ENCODE measurements at regions not wholly inside any gene's neighbourhood (a gene's known extent, or its start where the extent isn't known, plus 50 kb on each side); places are given as distances from the start of the nearest gene placed in this dataset.

GRCh38 chr13:76715621-76716020 is 170.6 kb downstream of the KCTD12 start:
- H3K36me3 Mint-ChIP-seq: no peaks in the 10 kb centered on the region
- H3K27me3 Mint-ChIP-seq: no peaks in the 10 kb centered on the region
- H3K9me3 Mint-ChIP-seq: no peaks in the 10 kb centered on the region
- ATAC-seq: no peak
- no peak overlapping the region for H3K27ac Mint-ChIP-seq
- H3K4me3 Mint-ChIP-seq: no peak overlapping the region
- H3K4me1 Mint-ChIP-seq: no peaks in the 10 kb centered on the region

GRCh38 chr13:76715075-76715474 is 171.1 kb downstream of the KCTD12 start:
- no peak for ATAC-seq
- H3K4me1 Mint-ChIP-seq: no peaks in the 10 kb centered on the region

GRCh38 chr13:76713280-76713679 is 172.9 kb downstream of the KCTD12 start:
- Mint-ChIP-seq H3K36me3 (no peaks in the 10 kb centered on the region), H3K4me3 (no peak overlapping the region), H3K27me3 (no peaks in the 10 kb centered on the region), H3K9me3 (no peaks in the 10 kb centered on the region), H3K27ac (no peak overlapping the region), H3K4me1 (no peaks in the 10 kb centered on the region)
- ATAC-seq: no peak

More at GRCh38 chr13:76715075-76715474, 171.1 kb downstream of the KCTD12 start:
- no peak overlapping the region for H3K4me3 Mint-ChIP-seq
- no peaks in the 10 kb centered on the region for H3K9me3 Mint-ChIP-seq
- H3K27me3 Mint-ChIP-seq: no peaks in the 10 kb centered on the region
- H3K27ac Mint-ChIP-seq: no peak overlapping the region
- H3K36me3 Mint-ChIP-seq: no peaks in the 10 kb centered on the region

- H3K27ac Mint-ChIP-seq: no peak overlapping the region
- no peaks in the 10 kb centered on the region for H3K9me3 Mint-ChIP-seq
- H3K4me1 Mint-ChIP-seq: no peaks in the 10 kb centered on the region
- no peak for ATAC-seq
- H3K27me3 Mint-ChIP-seq: no peaks in the 10 kb centered on the region
- H3K36me3 Mint-ChIP-seq: no peaks in the 10 kb centered on the region
- H3K4me3 Mint-ChIP-seq: no peak overlapping the region
Measured at GRCh38 chr13:76711550-76712182, 174.5 kb downstream of the KCTD12 start.

- no peaks in the 10 kb centered on the region for H3K36me3 Mint-ChIP-seq
- H3K27me3 Mint-ChIP-seq: no peaks in the 10 kb centered on the region
- H3K4me3 Mint-ChIP-seq: no peak overlapping the region
- no peak for ATAC-seq
- no peaks in the 10 kb centered on the region for H3K4me1 Mint-ChIP-seq
- H3K27ac Mint-ChIP-seq: no peak overlapping the region
- H3K9me3 Mint-ChIP-seq: no peaks in the 10 kb centered on the region
Measured at GRCh38 chr13:76709851-76710250, 176.4 kb downstream of the KCTD12 start.

GRCh38 chr13:76708138-76708688 is 178.0 kb downstream of the KCTD12 start:
- ATAC-seq: no peak
- Mint-ChIP-seq H3K27ac (no peak overlapping the region), H3K27me3 (no peaks in the 10 kb centered on the region), H3K36me3 (no peaks in the 10 kb centered on the region), H3K9me3 (no peaks in the 10 kb centered on the region), H3K4me3 (no peak overlapping the region), H3K4me1 (no peaks in the 10 kb centered on the region)

GRCh38 chr13:76707360-76707759 is 178.8 kb downstream of the KCTD12 start:
- no peak overlapping the region for H3K4me3 Mint-ChIP-seq
- H3K36me3 Mint-ChIP-seq: no peaks in the 10 kb centered on the region
- no peaks in the 10 kb centered on the region for H3K27me3 Mint-ChIP-seq
- no peak overlapping the region for H3K27ac Mint-ChIP-seq
- H3K4me1 Mint-ChIP-seq: no peaks in the 10 kb centered on the region
- no peaks in the 10 kb centered on the region for H3K9me3 Mint-ChIP-seq
- no peak for ATAC-seq

GRCh38 chr13:76703621-76704288 is 182.4 kb downstream of the KCTD12 start:
- Mint-ChIP-seq H3K27ac (no peak overlapping the region), H3K4me1 (no peaks in the 10 kb centered on the region), H3K9me3 (no peaks in the 10 kb centered on the region), H3K4me3 (no peak overlapping the region), H3K36me3 (no peaks in the 10 kb centered on the region), H3K27me3 (peaks cover 19% of the 10 kb centered on the region)
- no peak for ATAC-seq

GRCh38 chr13:76703216-76703615 is 183.0 kb downstream of the KCTD12 start:
- ATAC-seq: no peak
- no peak overlapping the region for H3K27ac Mint-ChIP-seq
- no peak overlapping the region for H3K4me3 Mint-ChIP-seq
- no peaks in the 10 kb centered on the region for H3K9me3 Mint-ChIP-seq
- H3K36me3 Mint-ChIP-seq: no peaks in the 10 kb centered on the region
- H3K27me3 Mint-ChIP-seq: peaks cover 25% of the 10 kb centered on the region
- H3K4me1 Mint-ChIP-seq: no peaks in the 10 kb centered on the region

GRCh38 chr13:76697288-76697687 is 188.9 kb downstream of the KCTD12 start:
- Mint-ChIP-seq H3K27ac (no peak overlapping the region), H3K9me3 (no peaks in the 10 kb centered on the region), H3K4me1 (no peaks in the 10 kb centered on the region), H3K4me3 (no peak overlapping the region), H3K36me3 (no peaks in the 10 kb centered on the region), H3K27me3 (peaks cover 27% of the 10 kb centered on the region)
- ATAC-seq: no peak

GRCh38 chr13:76696370-76696769 is 189.8 kb downstream of the KCTD12 start:
- Mint-ChIP-seq H3K4me1 (no peaks in the 10 kb centered on the region), H3K36me3 (no peaks in the 10 kb centered on the region), H3K27me3 (peaks cover 27% of the 10 kb centered on the region)

GRCh38 chr13:76693086-76693485 is 193.1 kb downstream of the KCTD12 start:
- Mint-ChIP-seq H3K36me3 (no peaks in the 10 kb centered on the region), H3K27me3 (peaks cover 1% of the 10 kb centered on the region), H3K27ac (no peak overlapping the region), H3K4me1 (no peaks in the 10 kb centered on the region), H3K4me3 (no peak overlapping the region), H3K9me3 (no peaks in the 10 kb centered on the region)
- no peak for ATAC-seq

More at GRCh38 chr13:76696370-76696769, 189.8 kb downstream of the KCTD12 start:
- no peak overlapping the region for H3K4me3 Mint-ChIP-seq
- no peak for ATAC-seq
- no peak overlapping the region for H3K27ac Mint-ChIP-seq
- no peaks in the 10 kb centered on the region for H3K9me3 Mint-ChIP-seq

- no peaks in the 10 kb centered on the region for H3K4me1 Mint-ChIP-seq
- H3K27ac Mint-ChIP-seq: no peak overlapping the region
- no peak for ATAC-seq
- H3K4me3 Mint-ChIP-seq: no peak overlapping the region
- no peaks in the 10 kb centered on the region for H3K36me3 Mint-ChIP-seq
- H3K27me3 Mint-ChIP-seq: no peaks in the 10 kb centered on the region
- no peaks in the 10 kb centered on the region for H3K9me3 Mint-ChIP-seq
Measured at GRCh38 chr13:76692346-76692745, 193.9 kb downstream of the KCTD12 start.

GRCh38 chr13:76690611-76691010 is 195.6 kb downstream of the KCTD12 start:
- no peak overlapping the region for H3K4me3 Mint-ChIP-seq
- no peaks in the 10 kb centered on the region for H3K36me3 Mint-ChIP-seq
- no peak overlapping the region for H3K27ac Mint-ChIP-seq
- no peaks in the 10 kb centered on the region for H3K9me3 Mint-ChIP-seq
- H3K4me1 Mint-ChIP-seq: no peaks in the 10 kb centered on the region
- no peak for ATAC-seq
- H3K27me3 Mint-ChIP-seq: no peaks in the 10 kb centered on the region

GRCh38 chr13:76687467-76687866 is 198.7 kb downstream of the KCTD12 start:
- H3K27me3 Mint-ChIP-seq: no peaks in the 10 kb centered on the region
- H3K27ac Mint-ChIP-seq: no peak overlapping the region
- no peaks in the 10 kb centered on the region for H3K9me3 Mint-ChIP-seq
- no peaks in the 10 kb centered on the region for H3K36me3 Mint-ChIP-seq
- H3K4me1 Mint-ChIP-seq: no peaks in the 10 kb centered on the region
- no peak overlapping the region for H3K4me3 Mint-ChIP-seq
- ATAC-seq: no peak

- Mint-ChIP-seq H3K9me3 (no peaks in the 10 kb centered on the region), H3K27ac (no peak overlapping the region), H3K4me3 (no peak overlapping the region), H3K36me3 (no peaks in the 10 kb centered on the region), H3K27me3 (no peaks in the 10 kb centered on the region), H3K4me1 (no peaks in the 10 kb centered on the region)
- ATAC-seq: no peak
Measured at GRCh38 chr13:76685938-76686337, 200.3 kb downstream of the KCTD12 start.
